Fibroblast of lung (primary cell): ENCODE measurements at regions not wholly inside any gene's neighbourhood (a gene's known extent, or its start where the extent isn't known, plus 50 kb on each side); places are given as distances from the start of the nearest gene placed in this dataset.

ENCODE experiments used
- DNase-seq, 2 donors: peaks; one replicate each; pipeline versions ENCODE4 v3.0.0 to v3.0.0-alpha.2; 2010; ENCODE audit warnings: low read depth in 2 of 2
- H2AFZ ChIP-seq: 2 replicates; pipeline ENCODE4 v1.5.1; 2012; ENCODE audit warnings: low read length, control low read depth, inconsistent platforms
- H3K27ac ChIP-seq: 2 replicates; pipeline ENCODE4 v1.5.1; 2011; ENCODE audit warnings: low read length, control low read depth; ENCODE audit not compliant: insufficient read depth
- H3K27me3 ChIP-seq: 2 replicates; pipeline ENCODE4 v1.5.1; 2011; ENCODE audit warnings: mild to moderate bottlenecking, low read length; ENCODE audit not compliant: control insufficient read depth, insufficient read depth
- H3K36me3 ChIP-seq: 2 replicates; pipeline ENCODE4 v1.5.1; 2011; ENCODE audit warnings: low read length; ENCODE audit not compliant: control insufficient read depth, insufficient read depth
- H3K4me1 ChIP-seq: 2 replicates; pipeline ENCODE4 v1.5.1; 2011; ENCODE audit warnings: low read length; ENCODE audit not compliant: control insufficient read depth, insufficient read depth; ENCODE audit errors: extremely low read depth
- H3K4me2 ChIP-seq: 2 replicates; pipeline ENCODE4 v1.5.1; 2011; ENCODE audit warnings: low read length, control low read depth; ENCODE audit not compliant: insufficient read depth; ENCODE audit errors: extremely low read depth
- H3K4me3 ChIP-seq, 4 experiments: fragments of 200-600 bp in 1 of 4; sonication (generic) in 1 of 4; replicated peaks in 1 of 4; 2 replicates each; pipeline ENCODE4 v1.5.1; 2011 to 2016; ENCODE audit warnings: low read length in 4 of 4, low read depth in 3 of 4, mild to moderate bottlenecking in 3 of 4, control low read depth in 2 of 4, inconsistent platforms in 1 of 4, mixed read lengths in 1 of 4; ENCODE audit not compliant: insufficient read depth in 1 of 4; ENCODE audit errors: control extremely low read depth in 1 of 4
- H3K79me2 ChIP-seq: 2 replicates; pipeline ENCODE4 v1.5.1; 2012; ENCODE audit warnings: mild to moderate bottlenecking, low read length, inconsistent platforms; ENCODE audit not compliant: control insufficient read depth, insufficient read depth
- H3K9ac ChIP-seq: 2 replicates; pipeline ENCODE4 v1.5.1; 2011; ENCODE audit warnings: mild to moderate bottlenecking, low read length, control low read depth; ENCODE audit not compliant: insufficient read depth
- H3K9me3 ChIP-seq: 2 replicates; pipeline ENCODE4 v1.5.1; 2012; ENCODE audit warnings: low read depth, low read length; ENCODE audit not compliant: control insufficient read depth, insufficient read depth
- H4K20me1 ChIP-seq: 2 replicates; pipeline ENCODE4 v1.5.1; 2011; ENCODE audit warnings: low read length; ENCODE audit not compliant: control insufficient read depth, insufficient read depth; ENCODE audit errors: extremely low read depth
- CTCF ChIP-seq, 2 donors: IDR thresholded peaks in 1 of 2; conservative IDR thresholded peaks in 1 of 2; 1 replicate in 1 of 2; 2 replicates in 1 of 2; pipeline ENCODE4 v1.5.1; 2011 to 2012; ENCODE audit warnings: low read length in 2 of 2, control low read depth in 1 of 2, inconsistent platforms in 1 of 2, low read depth in 1 of 2, mild to moderate bottlenecking in 1 of 2
- EZH2 ChIP-seq: IDR thresholded peaks from 2 replicates; pipeline ENCODE4 v1.5.1; 2012; ENCODE audit warnings: low read length, control low read depth, mild to moderate bottlenecking; ENCODE audit errors: missing control alignments

GRCh38 chrX:95945528-95945927 is 739.1 kb upstream of the DIAPH2 start:
- Histone ChIP-seq H3K9me3 (no peaks in the 10 kb centered on the region), H3K9ac (no peak overlapping the region), H3K27me3 (no peaks in the 10 kb centered on the region), H3K27ac (no peak overlapping the region), H3K79me2 (no peaks in the 10 kb centered on the region), H2AFZ (no peak overlapping the region), H4K20me1 (no peaks in the 10 kb centered on the region), H3K4me1 (no peaks in the 10 kb centered on the region), H3K4me3 (no peak overlapping the region), H3K36me3 (no peaks in the 10 kb centered on the region), H3K4me2 (no peak overlapping the region)
- TF ChIP-seq EZH2 (no peak), CTCF (conservative IDR thresholded peaks at IDR 0.05 in 1 of 2, IDR thresholded peaks at IDR 0.05 in 1 of 2; ENCODE audit: low read depth in 1 of 2, low read length in 2 of 2) (no peak)
- DNase-seq, result peak in 1 of 2 donors; percentile 55

DNA sequence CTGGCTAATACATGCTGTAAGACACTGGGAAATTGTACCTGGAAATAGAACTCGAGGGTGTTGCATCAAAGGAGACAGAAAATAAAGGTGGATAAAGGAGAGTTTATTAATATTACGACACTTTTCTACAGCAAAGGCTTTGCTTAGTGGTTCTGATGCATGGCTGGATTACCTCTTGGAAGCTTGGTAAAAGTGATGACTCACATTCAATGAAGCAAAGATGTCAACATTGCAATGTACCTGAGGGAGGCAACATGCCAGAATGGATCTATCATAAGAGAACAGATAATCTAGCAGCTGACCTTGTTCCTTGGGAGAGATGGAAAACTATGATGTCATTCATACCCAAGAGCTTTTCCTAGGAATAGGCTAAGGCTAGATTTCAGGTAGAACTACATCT is 735.1 kb upstream of the DIAPH2 start:
- no peak for DNase-seq
- TF ChIP-seq CTCF (conservative IDR thresholded peaks at IDR 0.05 in 1 of 2, IDR thresholded peaks at IDR 0.05 in 1 of 2; ENCODE audit: low read depth in 1 of 2, low read length in 2 of 2) (no peak), EZH2 (no peak)
- Histone ChIP-seq H3K4me2 (no peak overlapping the region), H3K9ac (no peak overlapping the region), H2AFZ (no peak overlapping the region), H4K20me1 (no peaks in the 10 kb centered on the region), H3K4me1 (no peaks in the 10 kb centered on the region), H3K4me3 (no peak overlapping the region), H3K27me3 (no peaks in the 10 kb centered on the region), H3K9me3 (no peaks in the 10 kb centered on the region), H3K36me3 (no peaks in the 10 kb centered on the region), H3K27ac (no peak overlapping the region), H3K79me2 (no peaks in the 10 kb centered on the region)

GRCh38 chrX:95950679-95951078 is 734.0 kb upstream of the DIAPH2 start:
- no peak overlapping the region for H3K4me3 ChIP-seq
- no peaks in the 10 kb centered on the region for H4K20me1 ChIP-seq
- H2AFZ ChIP-seq, result no peak overlapping the region
- H3K36me3 ChIP-seq, result no peaks in the 10 kb centered on the region
- H3K4me2 ChIP-seq, result no peak overlapping the region
- H3K9me3 ChIP-seq, result no peaks in the 10 kb centered on the region
- no peaks in the 10 kb centered on the region for H3K4me1 ChIP-seq
- no peak overlapping the region for H3K9ac ChIP-seq
- no peaks in the 10 kb centered on the region for H3K79me2 ChIP-seq
- no peak overlapping the region for H3K27ac ChIP-seq
- TF ChIP-seq CTCF (conservative IDR thresholded peaks at IDR 0.05 in 1 of 2, IDR thresholded peaks at IDR 0.05 in 1 of 2; ENCODE audit: low read depth in 1 of 2, low read length in 2 of 2), result no peak
- no peak for TF ChIP-seq EZH2
- no peaks in the 10 kb centered on the region for H3K27me3 ChIP-seq
- DNase-seq, result no peak
